Hematopoietic multipotent progenitor cell treated with erythropoietin and hydrocortisone succinate and interleukin-3 and kit ligand, for 4 days (in vitro differentiated cells): ENCODE measurements at regions not wholly inside any gene's neighbourhood (a gene's known extent, or its start where the extent isn't known, plus 50 kb on each side); places are given as distances from the start of the nearest gene placed in this dataset.
"Not testable (repeated sequence)": the region's sequence is repeated elsewhere in the genome, so short reads cannot be mapped to it uniquely, and the experiment has no call there.

Experiments used
- DNase-seq: peaks from one replicate; pipeline ENCODE4 v3.0.0-alpha.2; 2015

DNA sequence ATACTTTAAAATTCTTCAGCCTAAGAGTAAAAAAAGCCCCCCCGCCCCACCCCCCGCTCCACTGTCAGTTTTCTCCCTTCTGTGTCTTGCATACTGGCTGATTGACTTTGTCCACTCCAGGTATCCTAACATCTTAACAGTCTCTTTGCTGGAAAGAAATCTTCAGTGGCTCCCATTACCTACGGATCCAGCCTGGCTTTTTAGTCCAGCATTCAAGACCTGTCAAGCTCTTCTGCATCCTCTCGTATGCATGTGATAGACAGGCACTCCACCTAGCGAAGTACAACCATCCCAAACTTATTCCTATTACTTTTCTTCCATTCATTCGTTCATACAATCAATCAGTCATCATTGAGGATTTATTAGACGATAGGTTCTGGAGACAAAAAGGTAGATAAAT is 288.1 kb downstream of the MYCN start:
- DNase-seq, result no peak

DNA sequence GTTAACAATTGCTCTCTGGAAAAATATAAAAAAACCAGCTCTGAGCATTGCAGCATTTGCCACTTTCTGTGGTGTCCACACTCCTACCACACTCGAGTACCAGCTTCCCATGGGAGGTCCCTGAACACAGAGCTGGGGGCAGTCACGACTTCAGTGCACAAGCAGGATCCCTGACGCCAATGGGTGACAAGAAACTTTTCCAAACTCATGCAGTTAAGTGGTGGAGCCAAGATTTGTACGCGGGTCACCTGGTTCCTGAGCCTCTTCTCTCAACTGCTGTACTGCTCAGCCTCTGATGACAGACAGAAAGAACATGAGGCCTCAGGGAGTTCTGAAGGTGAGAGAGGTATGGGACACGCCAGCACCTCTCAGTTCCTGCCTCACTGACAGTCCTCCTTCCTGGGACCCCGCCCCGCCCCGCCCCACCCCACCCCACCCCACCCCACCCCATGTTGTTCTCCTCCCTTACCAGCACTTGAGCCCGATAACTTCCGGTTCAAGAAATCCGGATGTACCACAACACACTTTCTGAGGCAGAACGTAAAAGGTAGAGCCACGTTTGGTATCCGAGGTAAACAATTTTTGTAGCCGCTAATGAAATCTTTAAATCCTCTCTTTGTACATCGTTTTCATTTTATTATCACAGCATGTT is 287.6 kb downstream of the MYCN start:
- DNase-seq, result no peak

DNA sequence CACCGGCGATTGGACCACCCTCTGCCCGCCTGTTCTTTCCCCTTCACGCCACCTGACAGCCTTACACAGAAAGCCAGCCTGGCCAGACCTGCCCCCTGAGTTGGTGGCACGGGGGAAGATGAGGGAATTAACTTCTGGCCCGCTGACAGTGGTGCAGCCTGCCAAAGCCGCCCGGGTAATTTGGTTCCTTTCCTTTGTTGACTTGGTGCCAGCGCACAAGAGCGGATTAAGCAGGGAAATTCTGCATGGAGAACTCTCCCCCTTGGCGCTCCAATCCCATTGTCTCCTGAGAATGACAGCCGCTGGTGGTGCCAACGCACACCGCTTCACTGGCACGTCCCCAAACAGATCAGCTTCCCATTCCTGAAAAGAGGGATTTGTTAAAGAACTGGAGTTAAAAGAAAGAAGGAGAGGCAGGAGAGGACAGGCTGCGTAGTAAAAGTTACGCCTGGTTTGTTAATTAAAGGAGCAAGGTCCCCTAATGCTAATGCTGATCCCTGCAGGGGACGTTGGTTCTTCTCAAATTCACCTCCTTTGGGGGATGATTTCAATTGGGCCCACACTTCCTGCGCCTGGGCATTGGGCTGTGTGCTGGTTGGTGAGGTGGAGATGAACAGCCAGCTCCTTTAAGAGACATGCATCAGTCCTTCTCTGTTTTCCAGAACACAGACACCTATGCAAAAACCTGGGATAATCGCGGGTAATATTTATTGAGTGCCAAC is 286.8 kb downstream of the MYCN start:
- DNase-seq, result no peak

DNA sequence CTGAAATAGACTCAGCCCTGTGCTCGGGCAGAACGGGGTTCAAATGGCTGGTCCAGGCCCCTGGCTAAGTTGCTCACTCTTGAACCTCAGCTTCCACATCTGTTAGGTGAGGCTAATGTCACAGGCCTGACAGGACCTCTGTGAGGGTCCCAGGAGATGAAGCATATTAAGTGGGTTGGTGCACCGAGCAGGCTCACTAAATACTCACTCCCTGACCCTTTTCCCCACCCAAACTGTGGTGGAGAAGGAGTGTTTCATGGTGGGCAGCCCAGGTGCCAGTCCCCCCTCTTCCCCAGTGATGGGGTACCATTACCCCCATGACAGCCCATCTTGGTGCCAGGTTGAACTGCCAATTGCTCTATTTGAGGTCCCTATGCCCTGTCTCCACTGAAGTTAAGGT is 286.0 kb downstream of the MYCN start:
- DNase-seq, result no peak

DNA sequence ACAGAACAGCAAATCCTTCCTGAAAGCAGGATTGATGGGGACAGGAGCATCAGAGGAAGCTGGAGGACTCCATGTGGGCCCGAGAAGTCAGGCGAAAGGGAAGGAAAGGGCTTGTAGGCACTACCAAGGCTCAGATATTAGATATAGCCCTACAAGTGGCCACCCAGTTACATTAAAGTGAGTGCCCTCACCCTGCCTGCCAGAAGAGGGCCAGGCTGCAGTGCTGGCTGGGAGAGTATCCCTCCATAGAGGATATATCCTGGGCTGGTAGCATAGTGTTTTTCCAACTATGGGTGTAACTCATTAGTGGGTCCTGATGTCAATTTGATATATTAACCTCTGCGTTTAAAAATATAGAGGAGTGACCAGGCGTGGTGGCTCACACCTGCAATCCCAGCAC is 285.2 kb downstream of the MYCN start:
- peak; percentile 17 for DNase-seq

DNA sequence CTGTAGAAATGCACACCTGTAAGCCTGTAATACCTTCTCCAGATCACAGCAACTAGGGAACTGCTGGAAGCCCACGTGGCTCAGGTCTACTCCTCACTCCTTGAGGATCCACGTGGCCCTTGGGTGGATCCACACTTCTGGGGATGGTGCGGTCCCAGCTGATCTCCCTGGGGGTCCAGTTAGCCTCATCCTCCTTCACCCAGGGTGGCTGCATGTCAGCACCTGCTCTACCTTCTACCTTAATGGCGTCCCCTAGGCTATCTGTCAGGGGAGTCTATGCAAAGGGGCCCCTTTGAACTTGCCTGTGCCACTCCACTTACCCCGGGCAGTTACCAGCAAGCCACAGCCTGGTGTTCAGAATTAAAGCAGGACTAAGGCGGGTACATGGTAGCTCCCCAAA is 284.7 kb downstream of the MYCN start:
- no peak for DNase-seq

DNA sequence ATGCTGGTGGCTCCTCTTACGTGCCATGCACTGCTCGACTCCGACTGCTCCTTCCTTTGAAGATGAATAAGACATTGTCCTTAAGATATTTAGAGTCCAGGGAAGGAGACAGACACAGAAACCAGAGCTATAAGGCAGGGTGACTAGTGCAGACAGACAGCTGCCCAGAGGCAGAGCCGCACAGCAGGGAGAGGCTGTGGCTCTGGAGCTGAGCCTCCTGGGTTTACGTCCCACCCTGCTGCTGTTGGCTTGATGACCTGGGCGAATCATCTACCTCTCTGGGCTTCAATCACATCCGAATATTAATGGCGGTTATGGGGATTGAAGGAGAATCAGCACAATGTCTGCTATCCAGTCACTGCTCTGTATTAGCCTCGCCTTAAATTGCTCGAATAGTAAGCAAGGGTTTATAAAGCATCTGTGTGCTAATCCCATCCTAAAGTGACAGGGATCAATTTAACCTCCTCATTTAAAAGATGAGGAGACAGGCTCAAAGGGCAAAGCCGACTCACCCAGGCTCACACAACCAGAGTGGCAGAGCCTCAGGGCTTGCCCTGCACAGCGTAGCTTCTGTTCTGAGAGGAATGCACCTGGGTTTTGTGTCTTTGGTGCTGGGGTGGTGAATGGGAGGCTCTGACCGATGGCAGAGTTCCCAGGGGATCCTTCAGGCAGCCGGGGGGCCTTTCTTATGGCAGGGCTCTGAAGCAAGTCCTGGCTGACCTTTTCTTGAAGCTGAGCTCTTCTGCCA is 284.1 kb downstream of the MYCN start:
- DNase-seq, result no peak

DNA sequence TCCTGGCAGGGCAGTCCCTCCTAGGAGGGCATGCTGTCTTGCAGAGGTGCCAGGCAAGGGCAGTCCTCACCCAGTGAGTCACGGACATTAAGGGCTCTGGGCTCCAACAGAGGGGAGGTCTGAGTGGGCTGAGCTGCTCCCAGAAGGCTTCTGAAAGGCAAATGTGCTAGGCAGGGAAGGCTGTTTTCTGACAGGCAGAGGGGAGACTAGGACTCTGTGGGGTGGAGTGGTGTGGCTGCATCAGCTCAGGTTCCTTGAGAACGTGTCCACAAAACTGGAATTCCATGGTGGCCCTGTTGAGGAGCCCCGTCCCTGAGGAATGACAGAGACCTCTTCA is 283.5 kb downstream of the MYCN start:
- DNase-seq, result no peak

DNA sequence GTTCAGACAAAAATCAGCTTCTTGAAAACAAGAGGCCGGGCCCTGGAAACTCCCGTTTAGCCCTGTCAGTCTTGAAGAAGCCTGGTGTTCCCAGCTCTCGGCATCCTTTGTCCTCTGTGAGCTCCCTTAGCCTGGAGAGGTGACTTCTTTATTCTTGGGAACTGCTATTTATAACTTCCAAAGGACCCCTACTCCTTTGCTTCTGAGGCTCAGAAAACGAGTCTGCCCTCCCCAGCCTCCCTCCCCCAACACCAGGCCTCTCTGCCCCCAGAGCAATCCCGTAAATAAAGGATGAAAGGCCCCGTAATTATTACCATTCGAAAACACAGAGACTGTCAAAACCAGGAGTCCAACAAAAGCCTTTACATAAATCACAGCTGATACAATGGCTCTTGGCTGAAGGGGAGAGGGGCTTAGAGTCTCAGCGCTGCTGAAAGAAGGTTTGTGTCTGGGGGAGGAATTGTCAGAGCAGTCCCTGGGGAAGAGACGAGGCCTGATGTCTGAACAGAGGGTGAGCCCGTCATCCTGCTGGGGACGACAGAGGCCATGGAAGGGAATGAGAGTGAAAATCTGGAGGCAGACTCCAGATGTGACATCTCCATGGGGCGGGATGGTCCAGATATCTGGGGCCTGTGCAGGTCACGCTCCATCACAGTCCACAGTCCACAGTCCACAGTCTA is 283.0 kb downstream of the MYCN start:
- DNase-seq, result no peak

DNA sequence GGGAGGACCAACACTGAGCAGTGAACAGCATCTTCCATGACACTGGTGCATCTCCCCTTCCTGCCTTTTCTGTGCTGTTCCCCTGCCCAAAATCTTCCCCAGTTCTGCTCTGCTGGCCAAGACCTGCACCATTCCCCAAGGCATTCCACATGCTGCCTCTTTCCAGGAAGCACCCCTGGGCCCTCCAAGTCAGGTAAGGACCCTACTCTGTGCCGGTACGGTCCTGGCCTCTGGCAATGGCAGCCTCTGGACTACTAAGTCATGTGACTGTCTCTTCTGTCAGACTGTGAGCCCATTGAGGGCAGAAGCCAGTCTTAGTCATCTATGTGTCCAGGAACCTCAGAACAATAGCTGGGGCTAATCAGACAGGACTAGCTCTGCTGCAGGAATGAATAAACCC is 282.0 kb downstream of the MYCN start:
- no peak for DNase-seq

DNA sequence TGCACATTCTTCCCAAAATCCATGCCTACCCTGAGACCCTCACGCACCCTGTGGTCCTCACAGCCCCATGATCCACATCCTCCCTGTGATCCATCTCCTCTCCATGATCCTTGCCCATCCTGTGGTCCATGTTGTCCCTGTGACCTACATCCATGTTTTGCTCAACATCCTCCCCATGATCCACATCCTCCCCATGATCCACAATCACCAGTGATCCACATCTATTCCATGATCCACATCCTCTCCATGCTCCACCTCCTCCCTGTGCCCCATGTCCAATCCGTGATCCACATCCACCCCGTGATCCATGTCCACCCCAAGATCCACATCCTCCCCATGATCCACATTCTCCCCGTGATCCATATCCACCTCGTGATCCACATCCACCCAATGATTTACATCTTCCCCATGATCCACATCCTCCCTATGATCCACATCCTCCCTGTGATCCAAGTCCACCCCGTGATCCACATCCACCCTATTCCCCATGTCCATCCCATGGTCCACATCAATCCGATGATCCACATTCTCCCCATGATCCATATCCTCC is 281.2 kb downstream of the MYCN start:
- no peak for DNase-seq

DNA sequence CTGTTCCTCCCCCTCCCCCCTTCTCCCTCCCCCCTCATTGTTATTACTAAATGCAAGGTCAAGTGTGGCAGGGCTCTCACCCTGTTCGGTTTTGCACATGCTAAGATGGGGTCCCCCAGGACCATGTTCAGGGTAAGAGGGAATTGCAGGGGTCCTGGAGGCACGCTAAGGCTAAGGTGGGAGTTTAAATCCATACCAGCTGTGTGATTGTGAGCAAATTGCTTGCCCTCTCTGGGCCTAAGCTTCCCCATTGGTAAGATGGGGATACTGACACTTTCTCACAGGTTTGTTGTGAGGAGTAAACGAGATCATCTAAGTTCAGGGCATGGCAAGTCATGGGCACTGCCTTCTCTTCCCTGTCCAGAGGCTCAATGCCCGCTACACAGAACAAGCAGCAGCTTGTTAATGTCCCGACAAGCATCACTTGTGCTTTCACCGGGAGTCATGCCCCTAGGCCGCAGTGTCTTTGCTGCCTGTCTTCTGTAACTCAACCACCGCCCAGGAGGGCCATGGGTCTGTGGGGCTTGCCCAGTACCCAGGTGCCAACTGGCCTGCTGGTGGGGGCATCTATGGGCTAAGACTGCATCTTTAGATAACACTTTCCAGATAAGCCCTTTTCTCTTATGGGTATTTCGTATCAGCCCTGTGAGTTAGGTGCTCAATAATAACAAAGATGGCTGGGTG is 279.1 kb downstream of the MYCN start:
- no peak for DNase-seq

DNA sequence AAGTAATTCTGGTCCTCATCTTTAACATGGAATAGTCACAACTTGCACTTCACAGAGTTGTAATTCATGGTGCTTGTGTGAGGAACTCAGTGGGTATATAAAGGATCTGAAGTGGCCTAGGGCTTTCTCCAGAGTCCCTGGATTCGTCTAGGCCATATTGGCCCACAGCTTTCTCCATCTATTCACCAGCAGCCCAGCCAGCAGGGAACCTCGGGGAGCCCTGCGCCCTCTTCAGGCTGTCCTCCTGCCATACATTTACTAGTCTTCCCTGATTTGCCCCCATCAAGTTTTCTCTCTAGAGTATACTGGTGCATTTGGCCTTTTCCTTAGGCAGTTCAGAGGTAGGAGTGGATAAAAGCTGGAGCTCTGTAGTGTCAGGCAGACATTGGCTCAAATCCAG is 278.3 kb downstream of the MYCN start:
- peak; percentile 65 for DNase-seq

DNA sequence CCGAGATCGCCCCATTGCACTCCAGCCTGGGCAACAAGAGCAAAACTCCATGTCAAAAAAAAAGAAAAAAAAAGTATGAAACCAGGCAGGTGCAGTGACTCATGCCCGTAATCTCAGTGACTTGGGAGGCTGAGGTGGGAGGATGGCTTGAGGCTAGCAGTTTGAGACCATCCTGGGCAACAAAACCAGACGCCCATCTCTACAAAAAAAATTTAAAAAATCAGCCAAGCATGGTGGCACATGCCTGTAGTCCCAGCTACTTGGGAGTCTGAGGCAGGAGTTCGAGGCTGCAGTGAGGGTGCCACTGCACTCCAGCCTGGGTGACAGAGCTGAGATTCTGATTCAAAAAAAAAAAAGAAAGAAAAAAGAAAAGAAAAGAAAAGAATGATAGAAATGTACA is 277.8 kb downstream of the MYCN start:
- no peak for DNase-seq

DNA sequence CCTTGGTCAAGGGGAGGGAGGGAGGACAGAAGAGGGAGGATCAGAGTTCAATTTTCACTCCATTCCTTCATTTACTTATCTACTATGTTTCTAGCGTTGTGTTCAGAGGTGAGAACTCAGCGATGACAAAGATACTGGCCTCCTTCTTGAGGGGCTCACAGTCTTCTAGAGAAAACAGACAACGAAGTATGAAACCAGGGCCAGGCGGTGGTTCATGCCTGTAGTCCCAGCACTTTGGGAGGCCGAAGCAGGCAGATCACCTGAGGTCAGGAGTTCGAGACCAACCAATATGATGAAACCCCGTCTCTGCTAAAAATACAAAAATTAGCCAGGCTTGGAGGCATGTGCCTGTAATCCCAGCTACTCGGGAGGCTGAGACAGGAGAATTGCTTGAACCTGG is 277.4 kb downstream of the MYCN start:
- DNase-seq, result not testable (repeated sequence)

DNA sequence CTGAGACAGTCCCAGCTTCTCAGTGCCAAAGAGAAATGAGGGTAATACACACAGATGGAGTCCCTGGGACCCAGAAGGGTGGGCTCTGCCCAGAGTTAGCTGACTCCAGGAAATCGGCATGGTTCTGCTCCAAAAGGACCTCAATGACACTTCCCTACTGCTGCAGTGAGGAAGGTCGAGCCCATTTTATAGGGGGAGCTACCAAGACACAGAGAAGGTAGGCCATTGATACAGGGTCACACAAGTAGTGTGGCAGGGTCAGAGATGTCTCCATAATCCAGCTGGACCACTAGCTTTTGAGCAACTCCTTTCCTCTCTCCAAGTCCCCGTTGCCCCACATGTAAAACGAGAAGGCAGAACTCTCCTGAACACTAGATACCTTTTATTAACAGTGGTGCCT is 276.9 kb downstream of the MYCN start:
- DNase-seq, result no peak

DNA sequence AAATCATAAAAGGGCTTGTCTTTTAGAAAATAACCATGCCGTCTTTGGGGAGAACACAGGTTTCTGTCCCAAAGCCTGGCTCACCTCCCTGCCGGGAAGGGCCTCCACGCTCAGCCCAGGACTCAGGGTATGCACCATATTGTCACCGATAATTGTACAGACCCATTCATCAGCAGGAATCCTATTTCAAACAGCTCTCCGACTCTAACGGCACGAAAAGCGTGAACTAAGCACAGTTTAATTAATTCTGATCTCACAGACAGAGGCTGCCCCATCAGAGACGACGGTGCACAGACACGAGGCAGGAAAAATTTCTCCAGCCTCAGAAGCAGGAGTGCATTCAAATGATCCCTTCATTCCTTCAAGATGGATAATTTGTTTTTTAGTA is 276.2 kb downstream of the MYCN start:
- DNase-seq, result no peak

DNA sequence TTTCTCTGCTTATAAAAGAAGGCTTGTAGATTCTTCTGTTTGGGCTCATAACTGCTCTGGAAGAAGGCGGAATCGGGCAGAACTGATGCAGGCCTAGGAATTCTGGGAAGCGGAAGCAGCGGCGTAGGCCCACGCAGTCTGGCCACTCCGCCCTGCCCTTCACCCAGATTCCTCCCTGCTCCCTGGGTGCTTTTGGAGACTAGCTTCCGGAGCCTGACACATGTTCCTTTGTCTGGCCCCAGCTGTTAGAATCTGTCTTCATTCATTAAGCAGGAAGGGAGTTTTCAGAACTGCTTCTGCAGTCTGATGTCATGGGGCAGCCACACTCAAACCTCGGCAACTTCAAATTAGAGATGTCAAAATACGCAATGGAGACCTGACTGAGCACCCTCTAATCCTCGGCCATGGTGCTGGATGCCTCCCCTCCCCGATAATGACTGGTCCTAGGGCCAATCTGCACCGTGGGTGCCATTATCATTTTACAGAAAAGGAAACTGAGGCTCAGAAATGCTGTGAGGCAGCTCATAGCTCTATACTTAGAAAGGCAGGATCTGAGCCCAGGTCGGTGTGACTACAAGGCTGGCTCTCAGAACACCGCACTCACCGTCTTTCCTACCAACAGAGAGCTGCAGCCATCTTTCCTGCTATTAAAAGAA is 275.7 kb downstream of the MYCN start:
- no peak for DNase-seq

DNA sequence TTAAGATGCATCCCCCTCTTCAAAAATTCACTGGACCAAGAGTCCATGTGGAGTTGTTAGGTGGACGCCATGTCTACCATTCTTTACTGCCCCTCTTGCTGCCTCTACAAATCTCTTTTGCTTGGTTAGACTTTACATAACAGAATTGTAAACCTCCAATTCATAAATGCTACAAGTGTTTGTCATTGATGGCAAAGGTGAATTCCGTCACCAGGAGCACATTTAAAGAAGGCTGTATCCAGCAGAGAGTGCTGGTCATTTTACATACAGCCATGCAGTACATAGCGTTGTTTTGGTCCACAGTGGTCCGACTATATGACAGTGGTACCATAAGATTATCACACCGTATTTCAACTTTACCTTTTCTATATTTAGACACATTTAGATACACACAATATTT is 274.5 kb downstream of the MYCN start:
- no peak for DNase-seq

DNA sequence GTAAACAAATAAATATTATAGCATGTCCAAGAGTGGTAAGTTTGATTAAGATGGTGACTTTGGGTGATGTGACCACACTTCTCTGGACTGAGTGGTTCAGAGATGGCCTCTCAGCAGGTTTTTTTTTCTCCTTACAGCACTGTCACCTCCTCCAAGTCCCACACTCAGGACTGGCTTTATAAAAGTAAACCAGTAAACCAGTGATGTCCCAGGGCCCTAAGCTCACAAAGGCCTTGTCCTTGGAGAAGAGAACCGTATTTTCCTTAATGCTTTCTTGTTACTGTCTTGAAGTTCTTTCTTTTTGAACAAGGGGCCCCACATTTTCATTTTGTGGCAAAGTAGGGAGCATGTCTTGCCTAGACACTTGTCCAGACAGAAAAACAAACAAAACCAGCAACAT is 274.0 kb downstream of the MYCN start:
- no peak for DNase-seq

DNA sequence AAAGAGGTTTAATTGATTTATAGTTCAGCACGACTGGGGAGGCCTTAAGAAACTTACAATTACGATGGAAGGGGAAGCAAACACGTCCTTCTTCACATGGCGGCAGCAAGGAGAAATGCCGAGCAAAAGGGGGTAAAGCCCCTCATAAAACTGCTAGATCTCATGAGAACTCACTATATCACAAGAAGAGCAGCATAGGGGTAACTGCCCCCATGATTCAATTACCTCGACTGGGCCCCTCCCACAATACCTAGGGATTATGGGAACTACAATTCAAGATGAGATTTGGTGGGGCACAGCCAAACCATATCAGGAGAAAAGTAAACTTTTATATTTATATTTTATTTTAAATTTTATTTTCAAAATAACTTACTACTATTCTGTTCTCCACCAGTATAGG is 272.0 kb downstream of the MYCN start:
- no peak for DNase-seq

DNA sequence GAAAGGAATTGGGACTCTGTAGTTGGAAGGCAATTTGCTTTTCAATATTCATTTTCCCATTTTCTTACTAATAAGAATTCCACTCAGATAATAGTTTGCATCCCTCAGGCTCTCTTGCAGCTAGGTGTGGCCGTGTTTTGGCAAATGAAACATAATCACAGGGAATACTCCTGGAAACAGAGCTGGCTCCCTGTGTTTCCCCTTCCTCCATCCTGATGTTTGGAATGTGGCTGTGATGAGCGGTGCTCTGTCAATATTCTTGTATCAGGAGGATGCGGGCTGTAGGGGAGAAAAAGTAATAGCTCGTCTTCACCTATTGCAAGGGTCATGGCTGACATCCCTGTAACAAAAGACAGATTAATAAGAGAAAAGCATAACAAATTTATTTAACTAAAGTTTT is 271.0 kb downstream of the MYCN start:
- DNase-seq, result no peak
